ENCODE measurements at regions not wholly inside any gene's neighbourhood (a gene's known extent, or its start where the extent isn't known, plus 50 kb on each side); places are given as distances from the start of the nearest gene placed in this dataset.

DNA sequence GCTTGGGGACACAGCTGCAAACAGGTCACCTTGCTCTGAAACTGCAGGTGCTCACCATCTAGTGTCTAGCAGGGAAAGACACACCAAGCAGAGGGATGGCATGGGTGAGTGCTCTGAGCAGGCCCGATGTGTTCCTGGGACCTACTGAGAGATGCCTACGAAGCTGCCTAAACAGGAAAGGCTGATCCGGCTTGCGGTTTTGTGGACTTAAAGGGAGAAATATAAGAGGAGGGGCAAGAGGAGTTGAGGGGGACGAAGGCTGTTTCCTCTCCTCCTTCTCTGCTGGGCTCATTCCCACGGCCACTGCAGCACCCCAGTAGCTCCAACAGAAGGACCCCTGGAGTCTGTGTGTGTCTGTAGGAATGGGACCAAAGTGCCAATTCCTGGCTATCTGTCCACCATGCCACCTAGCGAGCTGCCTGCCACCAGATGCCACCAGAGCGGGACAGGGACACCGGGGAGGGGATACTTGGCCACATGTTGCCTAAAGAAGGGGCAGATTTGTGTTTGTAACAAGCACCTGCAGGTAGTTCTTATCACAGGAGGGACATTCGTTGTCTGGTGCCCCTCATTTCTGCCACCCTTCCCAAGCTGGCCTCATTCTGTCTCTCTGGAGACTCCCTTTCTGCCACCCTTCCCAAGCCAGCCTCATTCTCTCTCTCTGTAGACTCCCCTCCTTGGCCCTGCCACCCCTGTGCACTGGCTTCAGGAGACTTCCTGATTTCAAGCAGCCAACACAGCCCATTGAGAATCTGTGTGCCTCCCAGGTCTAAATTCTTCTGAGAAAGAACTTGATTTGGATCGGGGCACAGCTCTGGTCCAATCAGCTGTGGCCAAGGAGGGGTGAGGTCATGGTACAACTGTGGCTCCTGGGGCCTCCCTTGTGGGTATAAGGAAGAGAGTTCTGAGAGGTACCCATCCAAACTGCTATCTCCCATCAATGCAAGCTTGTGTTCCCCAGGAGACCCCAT, 221.8 kb downstream of the ANKRD60 start:
- Histone ChIP-seq H3K9me3 (no peaks in the 10 kb centered on the region), H3K4me1 (peaks cover 0 to under 1% of the 10 kb centered on the region in 2 donors), H3K27ac (no peak overlapping the region), H3K27me3 (no peaks in the 10 kb centered on the region), H3K36me3 (no peaks in the 10 kb centered on the region), H3K4me3 (no peak overlapping the region)
- no peak for TF ChIP-seq CTCF (IDR thresholded peaks at IDR 0.05)
- no peak for DNase-seq (ENCODE audit: low spot score)

GRCh38 chr20:58005581-58006345, 222.7 kb downstream of the ANKRD60 start:
- Histone ChIP-seq H3K4me1 (peaks cover 0 to 8% of the 10 kb centered on the region in 2 donors), H3K36me3 (no peaks in the 10 kb centered on the region), H3K4me3 (no peak overlapping the region), H3K27ac (no peak overlapping the region), H3K27me3 (no peaks in the 10 kb centered on the region), H3K9me3 (no peaks in the 10 kb centered on the region)
- TF ChIP-seq CTCF (IDR thresholded peaks at IDR 0.05): no peak
- DNase-seq (ENCODE audit: low spot score): no peak

DNA sequence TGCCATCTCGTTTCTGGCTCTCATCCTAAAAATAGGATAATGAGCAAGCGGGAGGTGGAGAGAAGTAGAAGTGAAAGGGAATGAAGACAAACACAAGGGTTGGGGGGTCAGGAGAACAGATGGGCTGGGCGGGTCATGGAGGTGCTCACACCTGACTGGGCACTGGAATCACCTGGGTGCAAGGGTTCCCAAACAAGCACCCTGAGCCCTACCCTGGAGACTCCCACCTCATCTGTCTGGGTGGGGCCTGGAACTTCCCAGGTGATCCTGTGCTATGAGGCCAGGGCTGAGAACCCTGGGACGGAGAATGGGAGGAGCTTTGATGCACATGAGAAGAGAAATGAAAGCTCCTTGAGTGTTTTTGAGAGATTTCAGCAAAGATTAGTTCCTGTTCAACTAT, 223.6 kb downstream of the ANKRD60 start:
- H3K4me1 ChIP-seq: peaks cover 0 to 11% of the 10 kb centered on the region in 2 donors
- TF ChIP-seq CTCF (IDR thresholded peaks at IDR 0.05): no peak
- H3K27ac ChIP-seq: no peak overlapping the region
- no peaks in the 10 kb centered on the region for H3K27me3 ChIP-seq
- DNase-seq (ENCODE audit: low spot score): no peak
- no peaks in the 10 kb centered on the region for H3K36me3 ChIP-seq
- no peaks in the 10 kb centered on the region for H3K9me3 ChIP-seq
- H3K4me3 ChIP-seq: no peak overlapping the region

GRCh38 chr20:58004146-58004545, 224.3 kb downstream of the ANKRD60 start:
- TF ChIP-seq CTCF (IDR thresholded peaks at IDR 0.05): no peak

GRCh38 chr20:58003525-58003924, 224.9 kb downstream of the ANKRD60 start:
- Histone ChIP-seq H3K9me3 (no peaks in the 10 kb centered on the region), H3K27ac (no peak overlapping the region), H3K4me1 (peaks cover 0 to 24% of the 10 kb centered on the region in 2 donors), H3K27me3 (no peaks in the 10 kb centered on the region), H3K4me3 (no peak overlapping the region), H3K36me3 (no peaks in the 10 kb centered on the region)
- DNase-seq (ENCODE audit: low spot score): no peak
- no peak for TF ChIP-seq CTCF (IDR thresholded peaks at IDR 0.05)

More at GRCh38 chr20:58004146-58004545, 224.3 kb downstream of the ANKRD60 start:
- H3K36me3 ChIP-seq: no peaks in the 10 kb centered on the region
- H3K27me3 ChIP-seq: no peaks in the 10 kb centered on the region
- no peak overlapping the region for H3K27ac ChIP-seq
- H3K9me3 ChIP-seq: no peaks in the 10 kb centered on the region
- no peak for DNase-seq (ENCODE audit: low spot score)
- H3K4me1 ChIP-seq: peaks cover 0 to 18% of the 10 kb centered on the region in 2 donors
- no peak overlapping the region for H3K4me3 ChIP-seq
